ENCODE measurements at regions not wholly inside any gene's neighbourhood (a gene's known extent, or its start where the extent isn't known, plus 50 kb on each side); places are given as distances from the start of the nearest gene placed in this dataset.

- TF ChIP-seq, protein P1, sequence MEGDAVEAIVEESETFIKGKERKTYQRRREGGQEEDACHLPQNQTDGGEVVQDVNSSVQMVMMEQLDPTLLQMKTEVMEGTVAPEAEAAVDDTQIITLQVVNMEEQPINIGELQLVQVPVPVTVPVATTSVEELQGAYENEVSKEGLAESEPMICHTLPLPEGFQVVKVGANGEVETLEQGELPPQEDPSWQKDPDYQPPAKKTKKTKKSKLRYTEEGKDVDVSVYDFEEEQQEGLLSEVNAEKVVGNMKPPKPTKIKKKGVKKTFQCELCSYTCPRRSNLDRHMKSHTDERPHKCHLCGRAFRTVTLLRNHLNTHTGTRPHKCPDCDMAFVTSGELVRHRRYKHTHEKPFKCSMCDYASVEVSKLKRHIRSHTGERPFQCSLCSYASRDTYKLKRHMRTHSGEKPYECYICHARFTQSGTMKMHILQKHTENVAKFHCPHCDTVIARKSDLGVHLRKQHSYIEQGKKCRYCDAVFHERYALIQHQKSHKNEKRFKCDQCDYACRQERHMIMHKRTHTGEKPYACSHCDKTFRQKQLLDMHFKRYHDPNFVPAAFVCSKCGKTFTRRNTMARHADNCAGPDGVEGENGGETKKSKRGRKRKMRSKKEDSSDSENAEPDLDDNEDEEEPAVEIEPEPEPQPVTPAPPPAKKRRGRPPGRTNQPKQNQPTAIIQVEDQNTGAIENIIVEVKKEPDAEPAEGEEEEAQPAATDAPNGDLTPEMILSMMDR (conservative IDR thresholded peaks at IDR 0.05; ENCODE audit: low read length), result no peak
- no peak for TF ChIP-seq EZH2phosphoT487 (IDR thresholded peaks at IDR 0.05; ENCODE audit: borderline replicate concordance, low read depth, low read length)
Measured at GRCh38 chr1:195831789-195832188, 776.5 kb downstream of the KCNT2 start.
